ENCODE measurements at regions not wholly inside any gene's neighbourhood (a gene's known extent, or its start where the extent isn't known, plus 50 kb on each side); places are given as distances from the start of the nearest gene placed in this dataset.

- H3K4me1 Mint-ChIP-seq (ENCODE audit: low read depth) = no peaks in the 10 kb centered on the region
- H3K27me3 Mint-ChIP-seq = no peaks in the 10 kb centered on the region
- Histone ChIP-seq H3K4me1 (ENCODE audit: insufficient read depth, low read length) (no peaks in the 10 kb centered on the region), H3K27me3 (ENCODE audit: control insufficient read depth in 1 of 2, insufficient read depth in 2 of 2, low read length in 2 of 2) (peaks cover 0 to 2% of the 10 kb centered on the region in 2 experiments), H3K9me3 (ENCODE audit: control insufficient read depth in 1 of 2, insufficient read depth in 1 of 2, low read length in 2 of 2) (no peaks in the 10 kb centered on the region), H3K4me3 (ENCODE audit: low read length) (no peak overlapping the region), H3K27ac (ENCODE audit: low read depth in 1 of 2, low read length in 2 of 2) (no peak overlapping the region), H3K36me3 (ENCODE audit: insufficient read depth, low read length) (no peaks in the 10 kb centered on the region)
- DNase-seq = no peak
- intact Hi-C loops (cut with DNase I, micrococcal nuclease) = no loop called here
- H3K36me3 Mint-ChIP-seq (ENCODE audit: low read depth) = no peaks in the 10 kb centered on the region
- no peak for TF ChIP-seq CTCF (IDR thresholded peaks at IDR 0.05)
- H3K27ac Mint-ChIP-seq = no peak overlapping the region
- ChIA-PET POLR2A (no interaction called here), CTCF (no interaction called here)
- ATAC-seq (ENCODE audit: poor library complexity) = no peak
- H3K9me3 Mint-ChIP-seq = no peaks in the 10 kb centered on the region
- H3K4me3 Mint-ChIP-seq = no peak overlapping the region
These were observed 116.7 kb upstream of the GLRA2 start for GRCh38 chrX:14412686-14413085.

DNA sequence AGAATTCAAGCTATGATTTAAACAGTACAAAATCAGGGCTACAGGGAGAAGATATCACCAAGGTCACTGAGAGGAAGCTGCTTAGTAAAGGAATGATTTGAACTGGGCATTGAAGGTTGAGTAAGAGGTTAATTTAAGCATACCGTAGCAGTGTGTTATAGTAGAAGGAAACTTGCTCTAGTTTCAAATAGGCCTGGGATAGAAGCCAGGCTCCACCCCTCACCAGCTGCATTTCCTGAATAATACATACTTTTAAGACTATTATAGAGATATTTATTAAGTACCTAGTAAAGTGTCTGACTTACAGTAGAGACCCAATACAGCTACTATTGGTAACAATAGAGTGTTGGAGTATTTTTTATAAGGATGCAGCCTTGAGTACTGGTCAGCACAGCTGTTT lies 118.0 kb upstream of the GLRA2 start:
- ChIA-PET POLR2A (no interaction called here), CTCF (no interaction called here)
- H3K27ac Mint-ChIP-seq = no peak overlapping the region
- peaks cover 0 to 2% of the 10 kb centered on the region in 2 experiments for H3K27me3 ChIP-seq (ENCODE audit: control insufficient read depth in 1 of 2, insufficient read depth in 2 of 2, low read length in 2 of 2)
- H3K4me3 Mint-ChIP-seq = no peak overlapping the region
- H3K36me3 ChIP-seq (ENCODE audit: insufficient read depth, low read length) = no peaks in the 10 kb centered on the region
- TF ChIP-seq CTCF (IDR thresholded peaks at IDR 0.05) = no peak
- H3K4me3 ChIP-seq (ENCODE audit: low read length) = no peak overlapping the region
- DNase-seq (no peak), ATAC-seq (ENCODE audit: poor library complexity) (no peak)
- H3K36me3 Mint-ChIP-seq (ENCODE audit: low read depth) = no peaks in the 10 kb centered on the region
- intact Hi-C loops (cut with DNase I, micrococcal nuclease) = no loop called here
- H3K9me3 ChIP-seq (ENCODE audit: control insufficient read depth in 1 of 2, insufficient read depth in 1 of 2, low read length in 2 of 2) = no peaks in the 10 kb centered on the region
- H3K27ac ChIP-seq (ENCODE audit: low read depth in 1 of 2, low read length in 2 of 2) = no peak overlapping the region
- H3K4me1 ChIP-seq (ENCODE audit: insufficient read depth, low read length) = no peaks in the 10 kb centered on the region
- H3K4me1 Mint-ChIP-seq (ENCODE audit: low read depth) = no peaks in the 10 kb centered on the region
- H3K27me3 Mint-ChIP-seq = no peaks in the 10 kb centered on the region
- no peaks in the 10 kb centered on the region for H3K9me3 Mint-ChIP-seq

GRCh38 chrX:14409341-14409740 lies 120.0 kb upstream of the GLRA2 start:
- no peak overlapping the region for H3K4me3 Mint-ChIP-seq
- no peak for TF ChIP-seq CTCF (IDR thresholded peaks at IDR 0.05)
- CTCF ChIA-PET = no interaction called here

More at GRCh38 chrX:14409341-14409740, 120.0 kb upstream of the GLRA2 start:
- H3K9me3 ChIP-seq (ENCODE audit: control insufficient read depth in 1 of 2, insufficient read depth in 1 of 2, low read length in 2 of 2) = no peaks in the 10 kb centered on the region
- H3K27ac Mint-ChIP-seq = no peak overlapping the region
- no peaks in the 10 kb centered on the region for H3K4me1 ChIP-seq (ENCODE audit: insufficient read depth, low read length)
- intact Hi-C loops (cut with DNase I, micrococcal nuclease) = no loop called here
- H3K9me3 Mint-ChIP-seq = no peaks in the 10 kb centered on the region
- DNase-seq (no peak), ATAC-seq (ENCODE audit: poor library complexity) (no peak)
- POLR2A ChIA-PET = no interaction called here
- H3K36me3 ChIP-seq (ENCODE audit: insufficient read depth, low read length) = no peaks in the 10 kb centered on the region
- no peak overlapping the region for H3K27ac ChIP-seq (ENCODE audit: low read depth in 1 of 2, low read length in 2 of 2)
- H3K36me3 Mint-ChIP-seq (ENCODE audit: low read depth) = no peaks in the 10 kb centered on the region
- H3K4me1 Mint-ChIP-seq (ENCODE audit: low read depth) = no peaks in the 10 kb centered on the region
- no peak overlapping the region for H3K4me3 ChIP-seq (ENCODE audit: low read length)
- peaks cover 0 to 2% of the 10 kb centered on the region in 2 experiments for H3K27me3 ChIP-seq (ENCODE audit: control insufficient read depth in 1 of 2, insufficient read depth in 2 of 2, low read length in 2 of 2)
- no peaks in the 10 kb centered on the region for H3K27me3 Mint-ChIP-seq

All from CD4-positive, alpha-beta T cell (primary cell).